GM12873 (cell line): ENCODE measurements at regions not wholly inside any gene's neighbourhood (a gene's known extent, or its start where the extent isn't known, plus 50 kb on each side); places are given as distances from the start of the nearest gene placed in this dataset.

Experiments
- CTCF ChIP-seq: IDR thresholded peaks from 2 replicates; pipeline ENCODE4 v1.5.1; 2012; ENCODE audit warnings: low read depth, mild to moderate bottlenecking, moderate library complexity, low read length, control low read depth; ENCODE audit not compliant: insufficient read depth; ENCODE audit errors: missing control alignments

GRCh38 chr12:74293689-74294131 is 243.9 kb upstream of the ATXN7L3B start:
- TF ChIP-seq CTCF: no peak

DNA sequence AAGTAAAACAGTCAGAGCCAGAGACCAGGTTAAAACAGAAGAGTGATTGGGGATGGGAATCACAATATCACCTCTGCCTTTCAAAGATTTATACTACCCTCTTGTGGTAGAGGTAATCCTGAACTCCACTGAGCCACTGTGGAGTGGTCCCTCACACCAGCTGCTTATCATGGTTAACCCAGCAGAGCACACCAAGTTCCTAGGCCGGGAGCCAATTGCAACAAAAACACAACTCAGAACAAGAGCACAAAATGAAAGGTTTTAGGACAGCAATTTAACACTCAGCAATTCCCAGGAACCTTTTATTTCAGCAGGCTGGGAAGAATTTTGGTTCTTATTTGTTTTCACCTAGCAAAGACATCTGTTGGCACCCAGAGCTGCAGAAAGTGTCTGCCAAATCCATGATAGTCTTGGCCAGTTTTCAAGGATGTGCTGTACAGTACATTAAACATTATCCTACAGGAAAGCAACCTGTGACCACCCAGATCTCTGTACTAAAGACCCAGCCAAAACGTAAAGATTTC is 220.5 kb upstream of the ATXN7L3B start:
- TF ChIP-seq CTCF: peak; percentile 15

GRCh38 chr12:74317741-74318140 is 219.9 kb upstream of the ATXN7L3B start:
- no peak for TF ChIP-seq CTCF

GRCh38 chr12:74319886-74320285 is 217.7 kb upstream of the ATXN7L3B start:
- no peak for TF ChIP-seq CTCF

DNA sequence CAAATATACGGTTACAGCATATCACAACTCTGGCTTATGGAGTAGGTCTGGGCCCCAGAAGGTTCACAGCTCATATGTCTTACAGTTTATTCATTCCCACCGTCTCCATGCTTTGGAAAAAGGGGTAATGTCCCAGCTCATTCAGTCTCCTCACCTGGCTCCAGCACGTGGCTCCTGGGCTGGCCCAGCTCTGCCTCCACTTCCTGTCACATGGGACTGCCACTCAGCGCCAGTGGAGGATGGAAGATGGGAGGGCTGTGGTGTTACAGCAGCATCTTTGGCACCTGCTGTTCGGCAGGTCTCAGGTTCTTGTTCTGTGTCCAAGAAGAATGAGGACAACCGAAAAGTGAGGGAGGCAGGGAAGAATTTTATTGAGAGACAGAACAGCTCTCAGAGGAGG is 216.3 kb upstream of the ATXN7L3B start:
- TF ChIP-seq CTCF: no peak

DNA sequence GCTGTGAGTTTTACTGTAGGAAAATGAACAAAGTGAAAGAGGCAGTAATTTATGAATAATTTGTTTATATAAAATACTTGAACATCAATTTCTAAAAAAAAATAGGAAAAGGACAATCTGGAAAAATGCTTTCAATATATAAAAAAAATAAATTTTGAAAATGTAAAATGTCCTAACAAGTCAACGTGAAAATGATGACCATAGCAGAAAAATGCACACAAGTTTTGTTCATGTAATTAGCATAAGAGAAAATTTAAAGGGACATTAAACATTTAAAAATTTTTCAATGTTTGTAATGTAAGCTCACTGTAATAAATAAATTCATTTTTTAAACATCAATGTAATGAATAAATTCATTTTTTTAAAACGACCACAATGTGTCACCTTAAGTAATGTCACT is 214.8 kb upstream of the ATXN7L3B start:
- no peak for TF ChIP-seq CTCF

DNA sequence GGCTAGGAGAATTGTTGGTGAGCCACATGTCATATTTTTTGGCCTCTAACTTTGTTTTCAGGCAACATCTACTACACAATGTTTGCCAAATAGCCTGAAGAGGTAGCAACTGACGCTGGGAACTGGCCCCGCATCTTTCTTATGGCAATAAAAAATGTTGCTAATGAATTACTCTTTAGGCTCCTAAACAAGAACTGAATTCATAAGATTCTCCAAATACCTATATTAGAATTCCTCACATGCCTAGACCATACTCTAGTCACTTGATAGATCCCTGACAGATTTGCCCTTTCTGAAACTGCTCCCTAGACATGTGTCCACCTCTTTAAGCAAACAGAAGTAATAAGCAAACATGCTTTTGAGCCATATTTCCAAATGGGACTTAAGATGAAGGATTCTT is 209.0 kb upstream of the ATXN7L3B start:
- TF ChIP-seq CTCF: no peak

GRCh38 chr12:74334780-74335179 is 202.9 kb upstream of the ATXN7L3B start:
- no peak for TF ChIP-seq CTCF
